Esophagus (tissue), 2 donors: ENCODE measurements at regions not wholly inside any gene's neighbourhood (a gene's known extent, or its start where the extent isn't known, plus 50 kb on each side); places are given as distances from the start of the nearest gene placed in this dataset.

ENCODE experiments used
- H3K27ac ChIP-seq, 2 donors: one replicate each; pipeline ENCODE4 v1.5.1; 2013; ENCODE audit warnings: low read depth in 2 of 2, mild to moderate bottlenecking in 2 of 2, inconsistent platforms in 1 of 2, low read length in 1 of 2, moderate library complexity in 1 of 2
- H3K27me3 ChIP-seq, 2 donors: one replicate each; pipeline ENCODE4 v1.6.1; 2013; ENCODE audit warnings: low read length in 2 of 2, control low read depth in 1 of 2, mild to moderate bottlenecking in 1 of 2; ENCODE audit not compliant: insufficient read depth in 2 of 2, control insufficient read depth in 1 of 2
- H3K36me3 ChIP-seq, 2 donors: one replicate each; pipeline ENCODE4 v1.6.1; 2013; ENCODE audit warnings: low read length in 1 of 2; ENCODE audit not compliant: control insufficient read depth in 2 of 2, insufficient read depth in 2 of 2
- H3K4me1 ChIP-seq, 2 donors: one replicate each; pipeline ENCODE4 v1.6.1; 2013; ENCODE audit warnings: low read length in 1 of 2; ENCODE audit not compliant: control insufficient read depth in 2 of 2, insufficient read depth in 2 of 2
- H3K4me3 ChIP-seq, 2 donors: one replicate each; pipeline ENCODE4 v1.5.1; 2013; ENCODE audit warnings: low read length in 2 of 2, mild to moderate bottlenecking in 2 of 2, low read depth in 1 of 2, moderate library complexity in 1 of 2
- H3K9me3 ChIP-seq, 2 donors: one replicate each; pipeline ENCODE4 v1.6.1; 2013; ENCODE audit warnings: mild to moderate bottlenecking in 2 of 2, low read depth in 1 of 2, low read length in 1 of 2, moderate library complexity in 1 of 2; ENCODE audit not compliant: control insufficient read depth in 2 of 2, insufficient read depth in 1 of 2
- WGBS, 2 donors: extraction: QIAGEN DNeasy Blood & Tissue Kit; methylation state at CpG; one replicate each; pipeline ENCODE4 v1.1.7; 2013; 5-methylcytosine and 5-hydroxymethylcytosine counted together
- donor health status: healthy with polysubstance abuse.
- donor health status: Bipolar disorder and iron deficiency.

- Histone ChIP-seq H3K4me3 (no peak overlapping the region), H3K36me3 (no peaks in the 10 kb centered on the region)
- WGBS, 2 donors, result 80 to 83% methylated on average over 7 of the region's 7 CpGs
Observed at GRCh38 chr2:3117650-3118216, 259.9 kb downstream of the EIPR1 start.

DNA sequence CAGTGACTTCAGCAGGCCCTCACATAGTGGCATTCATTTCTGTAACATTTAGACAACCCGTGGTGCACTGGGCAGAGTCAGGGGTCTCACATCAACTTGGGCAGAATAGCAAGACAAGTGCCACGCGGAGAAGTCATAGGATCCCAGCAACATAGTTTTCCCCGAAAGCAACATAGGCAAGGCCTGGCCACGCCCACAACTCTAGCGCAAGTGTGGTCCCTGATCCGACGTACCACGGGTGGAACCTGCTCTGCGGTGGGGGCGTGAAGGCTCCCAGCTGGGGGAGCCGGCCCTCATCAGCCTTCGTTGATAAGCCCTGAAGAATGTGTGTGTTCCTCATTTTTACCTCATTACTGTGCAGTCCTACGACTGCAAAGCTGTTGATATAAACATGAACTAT, 261.2 kb downstream of the EIPR1 start:
- Histone ChIP-seq H3K27ac (no peak overlapping the region), H3K9me3 (no peaks in the 10 kb centered on the region), H3K4me3 (no peak overlapping the region), H3K4me1 (no peaks in the 10 kb centered on the region), H3K36me3 (no peaks in the 10 kb centered on the region), H3K27me3 (no peaks in the 10 kb centered on the region)
- WGBS, 2 donors, result 78 to 83% methylated on average over 14 of the region's 14 CpGs

More at GRCh38 chr2:3117650-3118216, 259.9 kb downstream of the EIPR1 start:
- Histone ChIP-seq H3K4me1 (no peaks in the 10 kb centered on the region), H3K27me3 (no peaks in the 10 kb centered on the region), H3K27ac (no peak overlapping the region), H3K9me3 (no peaks in the 10 kb centered on the region)

GRCh38 chr2:3115301-3116042, 262.1 kb downstream of the EIPR1 start:
- H3K36me3 ChIP-seq, result no peaks in the 10 kb centered on the region
- WGBS, 2 donors, result 87 to 91% methylated on average over 13 of the region's 13 CpGs
- no peak overlapping the region for H3K27ac ChIP-seq
- H3K4me1 ChIP-seq, result no peaks in the 10 kb centered on the region
- no peaks in the 10 kb centered on the region for H3K27me3 ChIP-seq
- no peak overlapping the region for H3K4me3 ChIP-seq
- peaks cover 0 to 3% of the 10 kb centered on the region in 2 donors for H3K9me3 ChIP-seq

GRCh38 chr2:3114406-3115185, 263.0 kb downstream of the EIPR1 start:
- H3K27ac ChIP-seq, result no peak overlapping the region
- 88 to 91% methylated on average over 26 of the region's 26 CpGs for WGBS, 2 donors

GRCh38 chr2:3113769-3114168, 263.8 kb downstream of the EIPR1 start:
- Histone ChIP-seq H3K36me3 (no peaks in the 10 kb centered on the region), H3K9me3 (peaks cover 0 to 9% of the 10 kb centered on the region in 2 donors), H3K27me3 (no peaks in the 10 kb centered on the region), H3K4me1 (no peaks in the 10 kb centered on the region), H3K27ac (no peak overlapping the region), H3K4me3 (no peak overlapping the region)
- 78 to 82% methylated on average over 6 of the region's 6 CpGs for WGBS, 2 donors

More at GRCh38 chr2:3114406-3115185, 263.0 kb downstream of the EIPR1 start:
- no peaks in the 10 kb centered on the region for H3K36me3 ChIP-seq
- no peak overlapping the region for H3K4me3 ChIP-seq
- H3K4me1 ChIP-seq, result no peaks in the 10 kb centered on the region
- H3K9me3 ChIP-seq, result peaks cover 0 to 9% of the 10 kb centered on the region in 2 donors
- no peaks in the 10 kb centered on the region for H3K27me3 ChIP-seq

- no peaks in the 10 kb centered on the region for H3K27me3 ChIP-seq
- H3K27ac ChIP-seq, result no peak overlapping the region
- peaks cover 0 to 1% of the 10 kb centered on the region in 2 donors for H3K4me1 ChIP-seq
- peaks cover 0 to 9% of the 10 kb centered on the region in 2 donors for H3K9me3 ChIP-seq
- H3K4me3 ChIP-seq, result no peak overlapping the region
- no peaks in the 10 kb centered on the region for H3K36me3 ChIP-seq
- 91 to 92% methylated on average over 10 of the region's 10 CpGs for WGBS, 2 donors
Observed at GRCh38 chr2:3113122-3113521, 264.5 kb downstream of the EIPR1 start.

DNA sequence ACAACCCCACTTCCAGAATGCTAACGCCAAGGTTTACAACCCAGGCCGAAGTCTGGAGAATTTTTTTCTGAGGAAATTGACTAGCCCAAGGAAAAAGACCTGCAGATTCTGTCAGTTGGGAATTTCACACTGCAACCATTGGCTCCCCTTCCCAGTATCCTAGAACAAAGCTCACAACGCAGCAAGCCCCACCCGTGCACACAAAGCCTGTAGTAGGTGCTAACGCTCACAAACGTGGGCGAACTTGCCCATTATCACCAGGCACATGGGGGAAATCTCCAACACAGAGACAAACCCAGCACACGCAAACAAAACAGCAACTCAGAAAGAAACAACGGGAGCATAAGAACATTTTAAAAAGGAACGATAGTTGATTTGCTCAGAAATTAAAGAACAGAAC, 265.1 kb downstream of the EIPR1 start:
- no peak overlapping the region for H3K4me3 ChIP-seq
- peaks cover 0 to 2% of the 10 kb centered on the region in 2 donors for H3K4me1 ChIP-seq
- no peaks in the 10 kb centered on the region for H3K36me3 ChIP-seq
- H3K9me3 ChIP-seq, result peaks cover 0 to 9% of the 10 kb centered on the region in 2 donors
- H3K27me3 ChIP-seq, result no peaks in the 10 kb centered on the region
- no peak overlapping the region for H3K27ac ChIP-seq
- WGBS, 2 donors, result 79 to 81% methylated on average over 10 of the region's 10 CpGs

DNA sequence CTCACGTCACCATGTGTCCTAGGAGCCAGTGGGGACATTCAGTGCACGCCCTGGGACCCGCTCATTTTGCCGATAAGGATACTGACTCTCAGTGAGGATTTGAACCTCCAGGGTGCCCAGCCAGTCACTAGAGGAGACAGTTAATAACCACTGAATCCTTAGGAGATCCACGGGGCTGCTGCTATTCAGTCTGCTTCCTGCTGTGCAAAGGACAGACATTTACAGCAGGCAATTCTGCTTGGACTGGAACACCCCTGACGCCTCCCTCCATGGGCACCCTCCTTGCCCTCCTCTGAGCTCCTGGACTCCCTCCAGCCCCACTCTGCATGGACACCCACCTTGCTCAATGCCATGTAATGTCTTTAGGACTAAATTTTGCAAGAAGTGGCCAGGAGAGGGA, 265.5 kb downstream of the EIPR1 start:
- H3K9me3 ChIP-seq, result peaks cover 0 to 9% of the 10 kb centered on the region in 2 donors
- H3K27ac ChIP-seq, result no peak overlapping the region
- peaks cover 0 to 2% of the 10 kb centered on the region in 2 donors for H3K4me1 ChIP-seq
- no peaks in the 10 kb centered on the region for H3K27me3 ChIP-seq
- no peak overlapping the region for H3K4me3 ChIP-seq
- 83 to 88% methylated on average over 6 of the region's 6 CpGs for whole genome bisulfite sequencing, 2 donors
- no peaks in the 10 kb centered on the region for H3K36me3 ChIP-seq

DNA sequence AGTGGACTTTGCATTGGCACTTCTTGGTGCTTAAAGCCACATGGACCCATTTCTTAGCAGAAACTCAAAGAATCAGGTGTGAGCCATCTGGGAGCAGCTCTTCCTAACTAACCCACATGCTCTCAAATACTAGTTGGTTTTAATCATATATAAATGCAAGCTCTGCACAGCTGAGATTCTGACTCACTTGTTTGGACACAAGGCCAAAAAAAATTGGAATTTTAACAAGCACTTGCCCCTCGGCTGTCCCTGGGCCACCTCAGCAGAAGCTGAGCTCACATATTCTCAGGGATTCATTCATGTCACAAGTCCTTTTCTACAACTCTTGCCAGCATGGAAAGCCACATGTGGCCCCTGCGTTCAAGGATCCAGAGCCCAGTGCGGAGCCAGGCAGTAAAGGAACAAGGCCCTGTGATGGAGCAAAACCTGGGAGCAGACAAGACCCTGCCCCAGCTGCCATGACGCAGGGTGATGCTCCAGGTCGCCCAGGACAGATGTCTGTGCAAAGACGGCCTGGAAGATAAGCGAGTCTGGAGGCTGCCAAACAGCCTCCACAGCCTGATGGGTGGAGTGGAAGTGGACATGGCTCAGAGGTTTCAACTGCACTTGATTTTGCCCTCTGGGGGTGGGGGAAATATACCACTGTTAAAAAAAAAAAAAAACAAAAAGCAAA, 266.5 kb downstream of the EIPR1 start:
- 89 to 91% methylated on average over 7 of the region's 7 CpGs for WGBS, 2 donors
- Histone ChIP-seq H3K9me3 (peaks cover 0 to 9% of the 10 kb centered on the region in 2 donors), H3K4me3 (no peak overlapping the region), H3K36me3 (no peaks in the 10 kb centered on the region), H3K27ac (no peak overlapping the region), H3K27me3 (no peaks in the 10 kb centered on the region), H3K4me1 (peaks cover 0 to 2% of the 10 kb centered on the region in 2 donors)
